Activated CD4-positive, alpha-beta T cell treated with anti-CD3 and anti-CD28 coated beads, Interleukin-2, amount 10 ng/mL, durations not matched to agents 24 days and 14 days (primary cell): ENCODE measurements at regions not wholly inside any gene's neighbourhood (a gene's known extent, or its start where the extent isn't known, plus 50 kb on each side); places are given as distances from the start of the nearest gene placed in this dataset.
"Not testable (repeated sequence)": the region's sequence is repeated elsewhere in the genome, so short reads cannot be mapped to it uniquely, and the experiment has no call there.

ENCODE experiments used
- DNase-seq: peaks from one replicate; pipeline ENCODE4 v3.0.0; 2022
- H3K27ac Mint-ChIP-seq: one replicate; pipeline ENCODE4 v1.8.0; 2022; ENCODE audit warnings: mild to moderate bottlenecking, mixed read lengths
- H3K27me3 Mint-ChIP-seq: one replicate; pipeline ENCODE4 v1.8.0; 2022; ENCODE audit warnings: mixed read lengths
- H3K36me3 Mint-ChIP-seq: one replicate; pipeline ENCODE4 v1.8.0; 2022; ENCODE audit warnings: low read depth, mild to moderate bottlenecking, mixed read lengths
- H3K4me1 Mint-ChIP-seq: one replicate; pipeline ENCODE4 v1.8.0; 2021; ENCODE audit warnings: mixed read lengths
- H3K4me3 Mint-ChIP-seq: one replicate; pipeline ENCODE4 v1.8.0; 2022; ENCODE audit warnings: mild to moderate bottlenecking, moderate library complexity, mixed read lengths
- H3K9me3 Mint-ChIP-seq: one replicate; pipeline ENCODE4 v1.8.0; 2021; ENCODE audit warnings: mixed read lengths
- intact Hi-C: fragments of 100-400 bp; cut with micrococcal nuclease; formaldehyde crosslinking; loops from one replicate; pipeline ENCODE4 v1.15.1; 2023

GRCh38 chr7:37598824-37599223 lies 84.7 kb upstream of the GPR141 start:
- Mint-ChIP-seq H3K27me3 (peaks cover 3% of the 10 kb centered on the region), H3K36me3 (no peaks in the 10 kb centered on the region), H3K4me1 (no peaks in the 10 kb centered on the region), H3K4me3 (no peak overlapping the region), H3K9me3 (no peaks in the 10 kb centered on the region), H3K27ac (no peak overlapping the region)
- intact Hi-C loops, result no loop called here
- DNase-seq, result no peak

GRCh38 chr7:37601321-37601720 lies 82.2 kb upstream of the GPR141 start:
- H3K27ac Mint-ChIP-seq, result no peak overlapping the region
- H3K4me3 Mint-ChIP-seq, result no peak overlapping the region
- intact Hi-C loops, result no loop called here
- H3K4me1 Mint-ChIP-seq, result no peaks in the 10 kb centered on the region
- no peaks in the 10 kb centered on the region for H3K9me3 Mint-ChIP-seq
- no peaks in the 10 kb centered on the region for H3K36me3 Mint-ChIP-seq
- H3K27me3 Mint-ChIP-seq, result peaks cover 7% of the 10 kb centered on the region
- no peak for DNase-seq

DNA sequence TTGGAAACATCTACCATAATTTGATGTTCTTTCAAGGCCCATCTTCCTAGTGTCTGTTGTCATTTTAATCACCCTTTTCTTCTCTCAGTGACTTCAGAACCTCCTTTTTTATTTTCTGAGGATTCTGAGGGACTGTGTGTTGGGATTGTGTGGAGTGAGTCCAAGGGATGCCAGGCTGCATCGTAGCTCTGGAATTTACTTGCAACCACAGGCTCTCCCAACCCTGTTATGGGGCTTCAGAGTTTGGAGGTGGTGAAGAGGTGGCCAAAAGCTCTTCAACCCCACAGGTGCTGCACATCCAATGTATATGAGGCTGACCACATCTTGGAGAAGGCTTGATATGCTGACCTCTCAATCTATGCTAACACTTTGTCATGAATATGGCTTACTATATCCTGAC lies 79.5 kb upstream of the GPR141 start:
- Mint-ChIP-seq H3K4me3 (no peak overlapping the region), H3K36me3 (no peaks in the 10 kb centered on the region), H3K27me3 (peaks cover 7% of the 10 kb centered on the region), H3K9me3 (no peaks in the 10 kb centered on the region), H3K4me1 (no peaks in the 10 kb centered on the region), H3K27ac (no peak overlapping the region)
- peak; percentile 40 for DNase-seq
- intact Hi-C loops, result no loop called here

GRCh38 chr7:37617406-37617805 lies 66.2 kb upstream of the GPR141 start:
- H3K27me3 Mint-ChIP-seq, H3K36me3 Mint-ChIP-seq, H3K9me3 Mint-ChIP-seq, H3K4me1 Mint-ChIP-seq, H3K4me3 Mint-ChIP-seq, H3K27ac Mint-ChIP-seq, intact Hi-C loops, DNase-seq: not testable (repeated sequence)

GRCh38 chr7:37633048-37633447 lies 50.5 kb upstream of the GPR141 start:
- no peak overlapping the region for H3K27ac Mint-ChIP-seq
- DNase-seq, result no peak
- H3K4me1 Mint-ChIP-seq, result no peaks in the 10 kb centered on the region
- H3K9me3 Mint-ChIP-seq, result peaks cover 12% of the 10 kb centered on the region
- H3K27me3 Mint-ChIP-seq, result peaks cover 23% of the 10 kb centered on the region
- intact Hi-C loops, result no loop called here
- H3K36me3 Mint-ChIP-seq, result no peaks in the 10 kb centered on the region
- H3K4me3 Mint-ChIP-seq, result no peak overlapping the region
